Epithelial cell of esophagus (primary cell): ENCODE measurements at regions not wholly inside any gene's neighbourhood (a gene's known extent, or its start where the extent isn't known, plus 50 kb on each side); places are given as distances from the start of the nearest gene placed in this dataset.
"Not testable (repeated sequence)": the region's sequence is repeated elsewhere in the genome, so short reads cannot be mapped to it uniquely, and the experiment has no call there.

ENCODE experiments used
- DNase-seq: peaks from one replicate; pipeline ENCODE4 v3.0.0; 2010; ENCODE audit warnings: low read depth
- H3K4me3 ChIP-seq: 2 replicates; pipeline ENCODE4 v1.5.1; 2011; ENCODE audit warnings: mild to moderate bottlenecking, low read length, control low read depth
- CTCF ChIP-seq: IDR thresholded peaks from 2 replicates; pipeline ENCODE4 v1.5.1; 2011; ENCODE audit warnings: low read depth, mild to moderate bottlenecking, low read length, control low read depth, inconsistent platforms; ENCODE audit not compliant: insufficient read depth; ENCODE audit errors: missing control alignments

GRCh38 chr1:19554090-19554489 lies 68.8 kb upstream of the CAPZB start:
- H3K4me3 ChIP-seq, result no peak overlapping the region
- DNase-seq, result no peak
- no peak for TF ChIP-seq CTCF

- DNase-seq, result no peak
- H3K4me3 ChIP-seq, result no peak overlapping the region
- no peak for TF ChIP-seq CTCF
Observed at GRCh38 chr1:19552291-19553010, 67.1 kb upstream of the CAPZB start.

GRCh38 chr1:19551837-19552236 lies 66.5 kb upstream of the CAPZB start:
- DNase-seq, H3K4me3 ChIP-seq: not testable (repeated sequence)

GRCh38 chr1:19550437-19550836 lies 65.1 kb upstream of the CAPZB start:
- DNase-seq, H3K4me3 ChIP-seq: not testable (repeated sequence)

- DNase-seq, result peak; percentile 19
- TF ChIP-seq CTCF, result no peak
- H3K4me3 ChIP-seq, result no peak overlapping the region
Observed at GRCh38 chr1:19547814-19548213, 62.5 kb upstream of the CAPZB start.

GRCh38 chr1:19536519-19536918 lies 51.2 kb upstream of the CAPZB start:
- no peak for DNase-seq
- no peak overlapping the region for H3K4me3 ChIP-seq
- TF ChIP-seq CTCF, result no peak

- no peak for DNase-seq
- H3K4me3 ChIP-seq, result no peak overlapping the region
- TF ChIP-seq CTCF, result no peak
Observed at GRCh38 chr1:19535214-19535613, 49.9 kb upstream of the CAPZB start.
